NCI-H774 (cell line): ENCODE measurements at regions not wholly inside any gene's neighbourhood (a gene's known extent, or its start where the extent isn't known, plus 50 kb on each side); places are given as distances from the start of the nearest gene placed in this dataset.

Experiments used
- DNase-seq: peaks from one replicate; lab custom pipeline; 2025; lab: John Stamatoyannopoulos, UW

- peak; percentile 71 for DNase-seq
Measured at GRCh38 chrX:131778269-131779218, 234.7 kb downstream of the OR13H1 start.

- no peak for DNase-seq
Measured at GRCh38 chrX:131779306-131779705, 235.4 kb downstream of the OR13H1 start.

- no peak for DNase-seq
Measured at GRCh38 chrX:131779741-131780140, 235.9 kb downstream of the OR13H1 start.

- DNase-seq = no peak
Measured at GRCh38 chrX:131782646-131783045, 238.8 kb downstream of the OR13H1 start.

- DNase-seq = no peak
Measured at GRCh38 chrX:131783555-131784308, 239.4 kb upstream of the STK26 start.

- DNase-seq = no peak
Measured at GRCh38 chrX:131789664-131790063, 233.4 kb upstream of the STK26 start.

GRCh38 chrX:131791608-131792355 is 231.3 kb upstream of the STK26 start:
- peak; percentile 49 for DNase-seq

- DNase-seq = peak; percentile 95
Measured at GRCh38 chrX:131792356-131792749, 230.7 kb upstream of the STK26 start.

- DNase-seq = peak; percentile 89
Measured at GRCh38 chrX:131792789-131793462, 230.2 kb upstream of the STK26 start.

GRCh38 chrX:131795442-131796229 is 227.5 kb upstream of the STK26 start:
- DNase-seq = no peak

GRCh38 chrX:131801066-131801465 is 222.0 kb upstream of the STK26 start:
- no peak for DNase-seq

GRCh38 chrX:131801911-131802310 is 221.2 kb upstream of the STK26 start:
- DNase-seq = no peak

- DNase-seq = peak; percentile 69
Measured at GRCh38 chrX:131802836-131803626, 220.1 kb upstream of the STK26 start.

- DNase-seq = no peak
Measured at GRCh38 chrX:131812847-131813825, 210.0 kb upstream of the STK26 start.

GRCh38 chrX:131816551-131817136 is 206.5 kb upstream of the STK26 start:
- DNase-seq = no peak

GRCh38 chrX:131818297-131818936 is 204.7 kb upstream of the STK26 start:
- DNase-seq = no peak

- DNase-seq = no peak
Measured at GRCh38 chrX:131821945-131822622, 201.0 kb upstream of the STK26 start.
